RKO (cell line): ENCODE measurements at regions not wholly inside any gene's neighbourhood (a gene's known extent, or its start where the extent isn't known, plus 50 kb on each side); places are given as distances from the start of the nearest gene placed in this dataset.
A peak's percentile ranks its signal among the peaks of the same experiment; 100 is the strongest.

Experiments used
- DNase-seq: peaks from one replicate; pipeline ENCODE4 v3.0.0-alpha.2; 2016; ENCODE audit warnings: low spot score

GRCh38 chr12:46572644-46573346, 200.2 kb upstream of the SLC38A2 start:
- no peak for DNase-seq

- no peak for DNase-seq
Measured at GRCh38 chr12:46571608-46572007, 199.0 kb upstream of the SLC38A2 start.

- no peak for DNase-seq
Measured at GRCh38 chr12:46569826-46570439, 197.4 kb upstream of the SLC38A2 start.

- DNase-seq: no peak
Measured at GRCh38 chr12:46567667-46568066, 195.1 kb upstream of the SLC38A2 start.

- DNase-seq: peak; percentile 80
Measured at GRCh38 chr12:46562625-46563225, 190.2 kb upstream of the SLC38A2 start.

GRCh38 chr12:46561769-46562624, 189.4 kb upstream of the SLC38A2 start:
- peak; percentile 63 for DNase-seq

GRCh38 chr12:46560874-46561273, 188.3 kb upstream of the SLC38A2 start:
- no peak for DNase-seq

GRCh38 chr12:46560089-46560488, 187.5 kb upstream of the SLC38A2 start:
- DNase-seq: no peak

- DNase-seq: no peak
Measured at GRCh38 chr12:46559311-46559710, 186.7 kb upstream of the SLC38A2 start.

- no peak for DNase-seq
Measured at GRCh38 chr12:46558677-46559076, 186.1 kb upstream of the SLC38A2 start.

- DNase-seq: peak; percentile 37
Measured at GRCh38 chr12:46557539-46558373, 185.2 kb upstream of the SLC38A2 start.

GRCh38 chr12:46556819-46557524, 184.4 kb upstream of the SLC38A2 start:
- DNase-seq: peak; percentile 93

- DNase-seq: peak; percentile 91
Measured at GRCh38 chr12:46556105-46556559, 183.6 kb upstream of the SLC38A2 start.

- DNase-seq: peak; percentile 47
Measured at GRCh38 chr12:46555406-46555852, 182.9 kb upstream of the SLC38A2 start.

GRCh38 chr12:46554460-46554859, 181.9 kb upstream of the SLC38A2 start:
- no peak for DNase-seq

- DNase-seq: no peak
Measured at GRCh38 chr12:46553911-46554310, 181.3 kb upstream of the SLC38A2 start.

- peak; percentile 86 for DNase-seq
Measured at GRCh38 chr12:46553266-46553665, 180.7 kb upstream of the SLC38A2 start.

- DNase-seq: no peak
Measured at GRCh38 chr12:46550266-46550879, 177.8 kb upstream of the SLC38A2 start.

- DNase-seq: peak; percentile 88
Measured at GRCh38 chr12:46549527-46550265, 177.1 kb upstream of the SLC38A2 start.
